H9 (cell line): ENCODE measurements at regions not wholly inside any gene's neighbourhood (a gene's known extent, or its start where the extent isn't known, plus 50 kb on each side); places are given as distances from the start of the nearest gene placed in this dataset.
A peak's percentile ranks its signal among the peaks of the same experiment; 100 is the strongest.

Source experiments
- DNase-seq: peaks from one replicate; pipeline ENCODE4 v3.0.0-alpha.2; 2017
- H2AFZ ChIP-seq: one replicate; pipeline ENCODE4 v1.6.1; 2013; ENCODE audit warnings: mild to moderate bottlenecking, low read length, control low read depth, moderate library complexity
- H2AK5ac ChIP-seq: 2 replicates; pipeline ENCODE4 v1.6.1; 2013; ENCODE audit warnings: low read length, control low read depth, mixed read lengths; ENCODE audit not compliant: insufficient read length
- H2BK120ac ChIP-seq: one replicate; pipeline ENCODE4 v1.6.1; 2013; ENCODE audit warnings: low read depth, mild to moderate bottlenecking, low read length, control low read depth, inconsistent platforms; ENCODE audit not compliant: poor library complexity, severe bottlenecking
- H2BK12ac ChIP-seq: 2 replicates; pipeline ENCODE4 v1.6.1; 2013; ENCODE audit warnings: low read length, control low read depth, mixed read lengths, low read depth; ENCODE audit not compliant: insufficient read length
- H2BK15ac ChIP-seq: 2 replicates; pipeline ENCODE4 v1.6.1; 2013; ENCODE audit warnings: low read depth, low read length, control low read depth
- H2BK20ac ChIP-seq: one replicate; pipeline ENCODE4 v1.6.1; 2013; ENCODE audit warnings: low read depth, mild to moderate bottlenecking, low read length, control low read depth, inconsistent platforms; ENCODE audit not compliant: poor library complexity, severe bottlenecking
- H2BK5ac ChIP-seq: 2 replicates; pipeline ENCODE4 v1.6.1; 2013; ENCODE audit warnings: low read length, control low read depth, mixed read lengths; ENCODE audit not compliant: insufficient read length
- H3K14ac ChIP-seq: 2 replicates; pipeline ENCODE4 v1.6.1; 2013; ENCODE audit warnings: low read length, control low read depth; ENCODE audit not compliant: insufficient read depth
- H3K18ac ChIP-seq: 2 replicates; pipeline ENCODE4 v1.6.1; 2013; ENCODE audit warnings: low read depth, mild to moderate bottlenecking, mixed read lengths, low read length, control low read depth; ENCODE audit not compliant: insufficient read length
- H3K23ac ChIP-seq: 2 replicates; pipeline ENCODE4 v1.6.1; 2013; ENCODE audit warnings: low read length, control low read depth, mixed read lengths, low read depth; ENCODE audit not compliant: insufficient read length
- H3K23me2 ChIP-seq: 2 replicates; pipeline ENCODE4 v1.6.1; 2013; ENCODE audit warnings: low read depth, mild to moderate bottlenecking, mixed read lengths, low read length, control low read depth; ENCODE audit not compliant: insufficient read length, poor library complexity, severe bottlenecking
- H3K27ac ChIP-seq: 2 replicates; pipeline ENCODE4 v1.5.1; 2013; ENCODE audit warnings: low read length, control low read depth, mixed read lengths, low read depth; ENCODE audit not compliant: insufficient read length
- H3K27me3 ChIP-seq: 2 replicates; pipeline ENCODE4 v1.6.1; 2013; ENCODE audit warnings: low read length, control low read depth, inconsistent platforms; ENCODE audit not compliant: insufficient read depth
- H3K4ac ChIP-seq: 2 replicates; pipeline ENCODE4 v1.6.1; 2013; ENCODE audit warnings: low read depth, mild to moderate bottlenecking, control low read depth, inconsistent platforms, low read length, moderate library complexity
- H3K4me1 ChIP-seq: 2 replicates; pipeline ENCODE4 v1.6.1; 2013; ENCODE audit warnings: low read length, control low read depth, inconsistent platforms; ENCODE audit not compliant: insufficient read depth
- H3K4me2 ChIP-seq: 2 replicates; pipeline ENCODE4 v1.6.1; 2013; ENCODE audit warnings: low read length, control low read depth, mixed read lengths; ENCODE audit not compliant: insufficient read length, insufficient read depth
- H3K56ac ChIP-seq: 2 replicates; pipeline ENCODE4 v1.6.1; 2013; ENCODE audit warnings: low read depth, mild to moderate bottlenecking, mixed read lengths, low read length, control low read depth; ENCODE audit not compliant: insufficient read length
- H3K79me1 ChIP-seq: 2 replicates; pipeline ENCODE4 v1.6.1; 2013; ENCODE audit warnings: low read depth, mild to moderate bottlenecking, moderate library complexity, low read length, control low read depth, inconsistent platforms; ENCODE audit not compliant: insufficient read depth, poor library complexity, severe bottlenecking
- H3K79me2 ChIP-seq: 2 replicates; pipeline ENCODE4 v1.6.1; 2013; ENCODE audit warnings: low read length, control low read depth, inconsistent platforms; ENCODE audit not compliant: insufficient read depth
- H3K9ac ChIP-seq: 2 replicates; pipeline ENCODE4 v1.6.1; 2013; ENCODE audit warnings: low read length, control low read depth, mixed read lengths; ENCODE audit not compliant: insufficient read length; ENCODE audit errors: extremely low read depth
- H3K9me3 ChIP-seq: one replicate; pipeline ENCODE4 v1.6.1; 2013; ENCODE audit warnings: low read depth, low read length, inconsistent platforms; ENCODE audit not compliant: control insufficient read depth
- H3T11ph ChIP-seq: one replicate; pipeline ENCODE4 v1.6.1; 2013; ENCODE audit warnings: mild to moderate bottlenecking, low read length, control low read depth, inconsistent platforms
- H4K20me1 ChIP-seq: one replicate; pipeline ENCODE4 v1.6.1; 2013; ENCODE audit not compliant: control insufficient read depth, insufficient read length, insufficient read depth
- H4K5ac ChIP-seq: 2 replicates; pipeline ENCODE4 v1.6.1; 2013; ENCODE audit warnings: low read depth, mild to moderate bottlenecking, mixed read lengths, low read length, control low read depth; ENCODE audit not compliant: insufficient read length
- H4K8ac ChIP-seq: replicated peaks from 2 replicates; pipeline ENCODE4 v1.6.1; 2013; ENCODE audit warnings: low read length, control low read depth, mixed read lengths, low read depth; ENCODE audit not compliant: insufficient read length
- H4K91ac ChIP-seq: 2 replicates; pipeline ENCODE4 v1.6.1; 2013; ENCODE audit warnings: low read depth, mild to moderate bottlenecking, moderate library complexity, mixed read lengths, low read length, control low read depth; ENCODE audit not compliant: insufficient read length
- H3K27ac Mint-ChIP-seq, 3 experiments: 2 replicates in 2 of 3; 3 replicates in 1 of 3; pipeline ENCODE4 v1.8.0; 2020 to 2021; ENCODE audit warnings: mixed read lengths in 3 of 3, mild to moderate bottlenecking in 1 of 3, moderate library complexity in 1 of 3
- H3K27me3 Mint-ChIP-seq: 2 replicates; pipeline ENCODE4 v1.8.0; 2021; ENCODE audit warnings: low read depth, mild to moderate bottlenecking, moderate library complexity, mixed read lengths
- H3K36me3 Mint-ChIP-seq, 3 experiments: 2 replicates in 2 of 3; 3 replicates in 1 of 3; pipeline ENCODE4 v1.8.0; 2020 to 2021; ENCODE audit warnings: low read depth in 3 of 3, mixed read lengths in 3 of 3; ENCODE audit not compliant: insufficient read depth in 1 of 3
- H3K4me1 Mint-ChIP-seq, 2 experiments: 2 replicates each; pipeline ENCODE4 v1.8.0; 2020; ENCODE audit warnings: mixed read lengths in 2 of 2
- H3K4me3 Mint-ChIP-seq, 2 experiments: 2 replicates in 1 of 2; 3 replicates in 1 of 2; pipeline ENCODE4 v1.8.0; 2020 to 2021; ENCODE audit warnings: mild to moderate bottlenecking in 2 of 2, mixed read lengths in 2 of 2, moderate library complexity in 1 of 2
- H3K9me3 Mint-ChIP-seq, 2 experiments: 2 replicates in 1 of 2; 3 replicates in 1 of 2; pipeline ENCODE4 v1.8.0; 2020; ENCODE audit warnings: mild to moderate bottlenecking in 2 of 2, mixed read lengths in 2 of 2, moderate library complexity in 1 of 2
- CTCF ChIP-seq: fragments of 200-600 bp; sonication (generic); conservative IDR thresholded peaks from 3 replicates; pipeline ENCODE4 v1.8.0; 2021; ENCODE audit warnings: antibody characterized with exemption, mild to moderate bottlenecking
- WGBS: extraction: QIAGEN DNeasy Blood & Tissue Kit; methylation state at CpG from one replicate; pipeline ENCODE4 v1.1.7; 2013; ENCODE audit warnings: missing lambda C conversion rate, low lambda C conversion rate, mixed read lengths; ENCODE audit not compliant: insufficient read length; ENCODE audit errors: extremely low coverage; 5-methylcytosine and 5-hydroxymethylcytosine counted together

- Histone ChIP-seq H4K91ac (no peak overlapping the region), H3K27ac (no peak overlapping the region), H3K27me3 (no peaks in the 10 kb centered on the region), H2BK15ac (no peak overlapping the region), H3K23ac (no peak overlapping the region), H3K4me2 (no peak overlapping the region), H4K5ac (no peak overlapping the region), H3K79me2 (no peaks in the 10 kb centered on the region), H2AFZ (no peak overlapping the region), H3K14ac (no peak overlapping the region), H3K18ac (no peak overlapping the region), H2BK5ac (no peak overlapping the region), H3K4me1 (peaks cover 4% of the 10 kb centered on the region), H2BK12ac (no peak overlapping the region), H3K4ac (no peak overlapping the region), H2BK120ac (no peak overlapping the region), H2AK5ac (no peak overlapping the region), H3T11ph (no peak overlapping the region), H4K8ac (no peak overlapping the region), H3K56ac (no peak overlapping the region), H3K9me3 (no peaks in the 10 kb centered on the region), H2BK20ac (no peak overlapping the region), H3K79me1 (no peaks in the 10 kb centered on the region), H3K23me2 (no peaks in the 10 kb centered on the region), H4K20me1 (no peaks in the 10 kb centered on the region), H3K9ac (no peak overlapping the region)
- Mint-ChIP-seq H3K4me1 (peaks cover 7 to 10% of the 10 kb centered on the region in 2 experiments; a peak in 3 of 4 replicates), H3K36me3 (no peaks in the 10 kb centered on the region), H3K4me3 (no peak overlapping the region), H3K27me3 (no peaks in the 10 kb centered on the region), H3K27ac (no peak overlapping the region), H3K9me3 (no peaks in the 10 kb centered on the region)
- WGBS = no CpG with 5 or more reads among the region's 4 CpGs
- DNase-seq = no peak
- TF ChIP-seq CTCF = peak; percentile 35; the same call in 2 of the 3 replicates
Observed at GRCh38 chr12:89278169-89278568, 74.1 kb downstream of the DUSP6 start.
